Endothelial cell of umbilical vein (primary cell): ENCODE measurements at regions not wholly inside any gene's neighbourhood (a gene's known extent, or its start where the extent isn't known, plus 50 kb on each side); places are given as distances from the start of the nearest gene placed in this dataset.

Experiments used
- BruUV-seq: library from RNA; stranded (reverse); fragments of 400-500 nt; replicated peaks from 2 replicates; lab custom pipeline; 2021; lab: Mats Ljungman, UMichigan
- CTCF ChIA-PET: fragments of 300-600, 350-600 bp; sonication (Branson Sonifier 250); formaldehyde crosslinking; loops from one replicate; lab custom pipeline; 2021; ENCODE audit warnings: antibody characterized with exemption, inconsistent platforms; lab: Charles Lee
- POLR2A ChIA-PET: fragments of 300-600, 350-600 bp; sonication (Branson Sonifier 250); formaldehyde crosslinking; loops from one replicate; lab custom pipeline; 2021; ENCODE audit warnings: antibody characterized with exemption, inconsistent platforms; lab: Charles Lee
- DNase-seq: peaks from one replicate; pipeline ENCODE4 v3.0.0-alpha.2; 2011; ENCODE audit warnings: low read depth, low spot score
- FAIRE-seq: peaks from 2 replicates; lab custom pipeline; 2011; peaks lifted over from hg19 to GRCh38; lab: Jason Lieb, UNC
- H2AFZ ChIP-seq: 2 replicates; pipeline ENCODE4 v1.6.0; 2012; ENCODE audit warnings: low read depth, low read length, control low read depth, inconsistent platforms
- H3K27ac ChIP-seq: 2 replicates; pipeline ENCODE4 v1.5.1; 2011; ENCODE audit warnings: low read depth, mild to moderate bottlenecking, control low read depth, low read length, moderate library complexity; ENCODE audit not compliant: insufficient read depth
- H3K27me3 ChIP-seq, 2 experiments: 2 replicates each; pipeline versions ENCODE4 v1.6.0 to v1.6.1; 2011; ENCODE audit warnings: low read length in 2 of 2, mixed read lengths in 1 of 2; ENCODE audit not compliant: control insufficient read depth in 2 of 2, insufficient read depth in 2 of 2
- H3K36me3 ChIP-seq, 2 experiments: 2 replicates in 1 of 2; 3 replicates in 1 of 2; pipeline ENCODE4 v1.5.1; 2011; ENCODE audit warnings: low read length in 2 of 2, mild to moderate bottlenecking in 1 of 2, moderate library complexity in 1 of 2; ENCODE audit not compliant: control insufficient read depth in 2 of 2, insufficient read depth in 2 of 2; ENCODE audit errors: extremely low read depth in 1 of 2
- H3K4me1 ChIP-seq: 3 replicates; pipeline ENCODE4 v1.5.1; 2011; ENCODE audit warnings: mild to moderate bottlenecking, low read length; ENCODE audit not compliant: control insufficient read depth, insufficient read depth; ENCODE audit errors: extremely low read depth
- H3K4me2 ChIP-seq: 2 replicates; pipeline ENCODE4 v1.6.1; 2011; ENCODE audit warnings: low read length, control low read depth, mixed read lengths; ENCODE audit not compliant: insufficient read depth
- H3K4me3 ChIP-seq, 3 experiments: fragments of 200-600 bp in 1 of 3; sonication (generic), shearing (Covaris generic) in 1 of 3; replicated peaks in 1 of 3; 2 replicates each; pipeline ENCODE4 v1.5.1; 2011 to 2016; ENCODE audit warnings: control low read depth in 3 of 3, low read length in 3 of 3, mild to moderate bottlenecking in 2 of 3, inconsistent platforms in 1 of 3, low read depth in 1 of 3, moderate library complexity in 1 of 3; ENCODE audit not compliant: insufficient read depth in 1 of 3
- H3K79me2 ChIP-seq: 2 replicates; pipeline ENCODE4 v1.6.0; 2012; ENCODE audit warnings: low read length, inconsistent platforms; ENCODE audit not compliant: control insufficient read depth, insufficient read depth
- H3K9ac ChIP-seq: replicated peaks from 2 replicates; pipeline ENCODE3; 2011; ENCODE audit warnings: low read length, control low read depth; ENCODE audit not compliant: insufficient read depth; ENCODE audit errors: extremely low read depth
- H3K9me1 ChIP-seq: replicated peaks from 3 replicates; pipeline ENCODE4 v1.6.0; 2011; ENCODE audit warnings: mild to moderate bottlenecking, low read length; ENCODE audit not compliant: control insufficient read depth, insufficient read depth; ENCODE audit errors: extremely low read depth
- H3K9me3 ChIP-seq: replicated peaks from 2 replicates; pipeline ENCODE4 v1.5.1; 2012; ENCODE audit warnings: low read length, inconsistent platforms; ENCODE audit not compliant: control insufficient read depth, insufficient read depth
- H4K20me1 ChIP-seq: replicated peaks from 2 replicates; pipeline ENCODE3; 2011; ENCODE audit warnings: mild to moderate bottlenecking, low read length; ENCODE audit not compliant: control insufficient read depth, insufficient read depth; ENCODE audit errors: extremely low read depth
- EZH2 ChIP-seq: IDR thresholded peaks from 2 replicates; pipeline ENCODE4 v1.6.1; 2012; ENCODE audit warnings: borderline replicate concordance, low read depth, mild to moderate bottlenecking, moderate library complexity, low read length, inconsistent platforms; ENCODE audit not compliant: severe bottlenecking
- FOS ChIP-seq: IDR thresholded peaks from 2 replicates; pipeline ENCODE4 v1.6.1; 2011; ENCODE audit warnings: mild to moderate bottlenecking, low read length, moderate library complexity, borderline replicate concordance; ENCODE audit not compliant: insufficient read depth
- GATA2 ChIP-seq: IDR thresholded peaks from 2 replicates; pipeline ENCODE4 v1.7.0; 2011; ENCODE audit warnings: low read depth, mild to moderate bottlenecking, moderate library complexity, mixed read lengths, low read length; ENCODE audit not compliant: insufficient read length, insufficient read depth
- JUN ChIP-seq: IDR thresholded peaks from 2 replicates; pipeline ENCODE4 v1.6.1; 2011; ENCODE audit warnings: borderline replicate concordance, low read depth; ENCODE audit not compliant: insufficient read length, insufficient read depth
- MYC ChIP-seq: IDR thresholded peaks from one replicate; pipeline ENCODE4 v1.6.1; 2011; ENCODE audit warnings: mild to moderate bottlenecking, low read depth, low read length
- POLR2A ChIP-seq: IDR thresholded peaks from 2 replicates; pipeline ENCODE4 v1.6.1; 2012; ENCODE audit warnings: low read depth, mild to moderate bottlenecking, control low read depth, low read length
- POLR2AphosphoS5 ChIP-seq: IDR thresholded peaks from 2 replicates; pipeline ENCODE4 v1.6.1; 2012; ENCODE audit warnings: low read depth, mild to moderate bottlenecking, control low read depth, low read length, moderate library complexity; ENCODE audit not compliant: insufficient read depth
- dilution Hi-C: fragments of 300-500 bp; cut with MboI; formaldehyde crosslinking; loops from one replicate; pipeline ENCODE4 v1.15.0; 2019; ENCODE audit warnings: low sequenced_read_pairs; ENCODE audit not compliant: extremely low pct_ligation_motif_present
- intact Hi-C: fragments of 100-400 bp; cut with micrococcal nuclease; formaldehyde crosslinking; loops from one replicate; pipeline ENCODE4 v1.10.0; 2022
- TF ChIP-seq, protein P1 (sequence below), 2 donors: IDR thresholded peaks; 1 replicate in 1 of 2; 2 replicates in 1 of 2; pipeline ENCODE4 v1.5.1; 2011; ENCODE audit warnings: low read length in 2 of 2, mild to moderate bottlenecking in 2 of 2, moderate library complexity in 2 of 2, control low read depth in 1 of 2, inconsistent platforms in 1 of 2, low read depth in 1 of 2; ENCODE audit not compliant: insufficient read depth in 1 of 2; ENCODE audit errors: extremely low read depth in 1 of 2
- TF ChIP-seq, protein P2 (sequence below): IDR thresholded peaks from 2 replicates; pipeline ENCODE4 v1.6.1; 2011; ENCODE audit not compliant: insufficient read depth, insufficient read length

DNA sequence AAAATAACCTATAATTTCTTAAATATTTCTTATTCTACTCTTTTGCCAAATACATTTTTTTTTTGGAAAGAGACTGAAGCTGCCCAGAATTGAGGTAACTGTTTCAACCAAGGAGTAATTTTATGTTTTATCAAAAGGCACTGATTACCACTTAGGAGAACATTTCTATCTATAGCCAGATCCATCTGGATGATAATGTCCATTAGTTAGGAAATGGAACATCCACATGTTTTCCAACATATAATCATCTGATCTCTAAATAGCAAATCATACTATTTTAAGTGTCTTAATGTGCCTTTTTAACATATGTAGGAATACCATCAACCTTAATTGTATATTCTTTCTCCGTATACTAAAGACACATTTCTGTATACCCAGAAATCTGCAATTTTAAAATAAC, 1068.9 kb downstream of the NXPH1 start:
- dilution Hi-C loops (no loop called here), intact Hi-C loops (no loop called here)
- H3K9me3 ChIP-seq = no peaks in the 10 kb centered on the region
- CTCF ChIA-PET = no interaction called here
- no TSS peak for BruUV-seq
- TF ChIP-seq GATA2 = no peak
- no peak for TF ChIP-seq EZH2
- TF ChIP-seq POLR2A = no peak
- no peak for TF ChIP-seq JUN
- TF ChIP-seq FOS = no peak
- TF ChIP-seq, protein P1, sequence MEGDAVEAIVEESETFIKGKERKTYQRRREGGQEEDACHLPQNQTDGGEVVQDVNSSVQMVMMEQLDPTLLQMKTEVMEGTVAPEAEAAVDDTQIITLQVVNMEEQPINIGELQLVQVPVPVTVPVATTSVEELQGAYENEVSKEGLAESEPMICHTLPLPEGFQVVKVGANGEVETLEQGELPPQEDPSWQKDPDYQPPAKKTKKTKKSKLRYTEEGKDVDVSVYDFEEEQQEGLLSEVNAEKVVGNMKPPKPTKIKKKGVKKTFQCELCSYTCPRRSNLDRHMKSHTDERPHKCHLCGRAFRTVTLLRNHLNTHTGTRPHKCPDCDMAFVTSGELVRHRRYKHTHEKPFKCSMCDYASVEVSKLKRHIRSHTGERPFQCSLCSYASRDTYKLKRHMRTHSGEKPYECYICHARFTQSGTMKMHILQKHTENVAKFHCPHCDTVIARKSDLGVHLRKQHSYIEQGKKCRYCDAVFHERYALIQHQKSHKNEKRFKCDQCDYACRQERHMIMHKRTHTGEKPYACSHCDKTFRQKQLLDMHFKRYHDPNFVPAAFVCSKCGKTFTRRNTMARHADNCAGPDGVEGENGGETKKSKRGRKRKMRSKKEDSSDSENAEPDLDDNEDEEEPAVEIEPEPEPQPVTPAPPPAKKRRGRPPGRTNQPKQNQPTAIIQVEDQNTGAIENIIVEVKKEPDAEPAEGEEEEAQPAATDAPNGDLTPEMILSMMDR (IDR thresholded peaks at IDR 0.05; ENCODE audit: extremely low read depth in 1 of 2, insufficient read depth in 1 of 2, low read depth in 1 of 2, low read length in 2 of 2) = no peak
- TF ChIP-seq, protein P2, sequence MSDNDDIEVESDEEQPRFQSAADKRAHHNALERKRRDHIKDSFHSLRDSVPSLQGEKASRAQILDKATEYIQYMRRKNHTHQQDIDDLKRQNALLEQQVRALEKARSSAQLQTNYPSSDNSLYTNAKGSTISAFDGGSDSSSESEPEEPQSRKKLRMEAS = no peak
- TF ChIP-seq MYC = no peak
- TF ChIP-seq POLR2AphosphoS5 = no peak
- no peaks in the 10 kb centered on the region for H3K4me1 ChIP-seq
- no peak for DNase-seq
- no peak overlapping the region for H3K4me3 ChIP-seq
- H3K79me2 ChIP-seq = no peaks in the 10 kb centered on the region
- H2AFZ ChIP-seq = no peak overlapping the region
- no peak overlapping the region for H3K9ac ChIP-seq
- no peak overlapping the region for H3K27ac ChIP-seq
- no peak overlapping the region for H3K4me2 ChIP-seq
- H3K36me3 ChIP-seq = no peaks in the 10 kb centered on the region
- no peaks in the 10 kb centered on the region for H3K27me3 ChIP-seq
- POLR2A ChIA-PET = no interaction called here
- H3K9me1 ChIP-seq = no peaks in the 10 kb centered on the region
- no peak for FAIRE-seq
- H4K20me1 ChIP-seq = no peaks in the 10 kb centered on the region
